ENCODE measurements at regions not wholly inside any gene's neighbourhood (a gene's known extent, or its start where the extent isn't known, plus 50 kb on each side); places are given as distances from the start of the nearest gene placed in this dataset.
"Not testable (repeated sequence)": the region's sequence is repeated elsewhere in the genome, so short reads cannot be mapped to it uniquely, and the experiment has no call there.

- DNase-seq (ENCODE audit: low spot score) = no peak
- TF ChIP-seq CTCF (IDR thresholded peaks at IDR 0.05; ENCODE audit: extremely low read depth, missing control alignments) = no peak
These were observed 181.0 kb upstream of the GHR start for GRCh38 chr5:42242210-42242609.

GRCh38 chr5:42242881-42243485 is 180.3 kb upstream of the GHR start:
- TF ChIP-seq CTCF (IDR thresholded peaks at IDR 0.05; ENCODE audit: extremely low read depth, missing control alignments) = no peak
- no peak for DNase-seq (ENCODE audit: low spot score)

GRCh38 chr5:42252306-42252705 is 170.9 kb upstream of the GHR start:
- no peak for DNase-seq (ENCODE audit: low spot score)

GRCh38 chr5:42259914-42260313 is 163.3 kb upstream of the GHR start:
- not testable (repeated sequence) for DNase-seq (ENCODE audit: low spot score)

More at GRCh38 chr5:42252306-42252705, 170.9 kb upstream of the GHR start:
- TF ChIP-seq CTCF (IDR thresholded peaks at IDR 0.05; ENCODE audit: extremely low read depth, missing control alignments) = no peak

GRCh38 chr5:42267091-42267490 is 156.1 kb upstream of the GHR start:
- TF ChIP-seq CTCF (IDR thresholded peaks at IDR 0.05; ENCODE audit: extremely low read depth, missing control alignments) = no peak
- no peak for DNase-seq (ENCODE audit: low spot score)

- not testable (repeated sequence) for DNase-seq (ENCODE audit: low spot score)
These were observed 155.1 kb upstream of the GHR start for GRCh38 chr5:42268170-42268569.

GRCh38 chr5:42268630-42269029 is 154.6 kb upstream of the GHR start:
- no peak for DNase-seq (ENCODE audit: low spot score)
- TF ChIP-seq CTCF (IDR thresholded peaks at IDR 0.05; ENCODE audit: extremely low read depth, missing control alignments) = no peak

GRCh38 chr5:42270771-42271170 is 152.5 kb upstream of the GHR start:
- no peak for TF ChIP-seq CTCF (IDR thresholded peaks at IDR 0.05; ENCODE audit: extremely low read depth, missing control alignments)
- DNase-seq (ENCODE audit: low spot score) = no peak
